ENCODE measurements at regions not wholly inside any gene's neighbourhood (a gene's known extent, or its start where the extent isn't known, plus 50 kb on each side); places are given as distances from the start of the nearest gene placed in this dataset.

DNA sequence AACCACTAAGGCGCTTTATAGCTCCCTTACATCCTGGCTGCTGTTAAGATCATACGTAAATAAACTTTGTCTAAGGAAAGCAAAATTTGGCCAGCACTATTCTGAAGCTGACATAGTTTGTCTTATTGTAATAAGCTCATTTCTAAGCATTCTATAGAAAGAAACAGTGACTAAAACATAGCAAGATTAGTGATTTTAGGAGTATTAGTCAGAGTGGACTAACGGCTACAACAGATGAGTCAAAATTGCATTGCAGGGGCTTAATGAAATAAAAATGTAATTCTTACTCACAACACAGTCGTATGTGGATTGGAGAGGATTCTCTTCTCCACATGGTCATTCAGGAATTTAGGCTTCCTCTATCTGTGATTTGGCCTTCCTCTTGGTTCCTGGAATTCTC is 347.6 kb downstream of the GADD45G start:
- TF ChIP-seq EZH2 (IDR thresholded peaks at IDR 0.05): no peak
- TF ChIP-seq POLR2AphosphoS5 (IDR thresholded peaks at IDR 0.05; ENCODE audit: borderline replicate concordance, low read depth, low read length): no peak
